GM12875 (cell line): ENCODE measurements at regions not wholly inside any gene's neighbourhood (a gene's known extent, or its start where the extent isn't known, plus 50 kb on each side); places are given as distances from the start of the nearest gene placed in this dataset.

Experiments
- H3K4me3 ChIP-seq: one replicate; pipeline ENCODE4 v1.5.1; 2011; ENCODE audit warnings: low read depth, low read length, control low read depth
- TF ChIP-seq, protein P1 (sequence below): IDR thresholded peaks from 2 replicates; pipeline ENCODE4 v1.5.1; 2011; ENCODE audit warnings: low read depth, mild to moderate bottlenecking, control low read depth, inconsistent platforms, low read length, moderate library complexity, borderline replicate concordance; ENCODE audit not compliant: insufficient read depth

DNA sequence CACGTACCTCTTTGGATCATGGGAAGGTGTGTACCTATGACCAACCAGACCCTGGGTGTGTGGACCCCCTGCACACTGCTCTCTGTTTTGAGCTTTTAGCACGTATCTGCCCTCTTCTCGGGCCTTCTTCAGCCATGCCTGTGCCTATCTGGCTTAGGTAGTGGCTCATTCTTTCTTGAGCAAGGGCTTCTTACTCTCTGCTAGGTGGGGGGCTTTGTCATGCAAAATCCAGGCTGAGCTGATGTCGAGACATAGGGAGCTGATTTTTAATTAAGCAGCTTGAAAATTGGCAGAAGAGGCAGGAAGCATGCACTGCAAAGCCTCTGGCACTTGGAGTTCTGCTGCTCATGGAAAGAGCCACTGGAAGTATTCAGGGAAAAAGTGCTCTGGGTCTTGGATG is 181.6 kb upstream of the IRX6 start:
- TF ChIP-seq, protein P1, sequence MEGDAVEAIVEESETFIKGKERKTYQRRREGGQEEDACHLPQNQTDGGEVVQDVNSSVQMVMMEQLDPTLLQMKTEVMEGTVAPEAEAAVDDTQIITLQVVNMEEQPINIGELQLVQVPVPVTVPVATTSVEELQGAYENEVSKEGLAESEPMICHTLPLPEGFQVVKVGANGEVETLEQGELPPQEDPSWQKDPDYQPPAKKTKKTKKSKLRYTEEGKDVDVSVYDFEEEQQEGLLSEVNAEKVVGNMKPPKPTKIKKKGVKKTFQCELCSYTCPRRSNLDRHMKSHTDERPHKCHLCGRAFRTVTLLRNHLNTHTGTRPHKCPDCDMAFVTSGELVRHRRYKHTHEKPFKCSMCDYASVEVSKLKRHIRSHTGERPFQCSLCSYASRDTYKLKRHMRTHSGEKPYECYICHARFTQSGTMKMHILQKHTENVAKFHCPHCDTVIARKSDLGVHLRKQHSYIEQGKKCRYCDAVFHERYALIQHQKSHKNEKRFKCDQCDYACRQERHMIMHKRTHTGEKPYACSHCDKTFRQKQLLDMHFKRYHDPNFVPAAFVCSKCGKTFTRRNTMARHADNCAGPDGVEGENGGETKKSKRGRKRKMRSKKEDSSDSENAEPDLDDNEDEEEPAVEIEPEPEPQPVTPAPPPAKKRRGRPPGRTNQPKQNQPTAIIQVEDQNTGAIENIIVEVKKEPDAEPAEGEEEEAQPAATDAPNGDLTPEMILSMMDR: no peak
- no peak overlapping the region for H3K4me3 ChIP-seq

DNA sequence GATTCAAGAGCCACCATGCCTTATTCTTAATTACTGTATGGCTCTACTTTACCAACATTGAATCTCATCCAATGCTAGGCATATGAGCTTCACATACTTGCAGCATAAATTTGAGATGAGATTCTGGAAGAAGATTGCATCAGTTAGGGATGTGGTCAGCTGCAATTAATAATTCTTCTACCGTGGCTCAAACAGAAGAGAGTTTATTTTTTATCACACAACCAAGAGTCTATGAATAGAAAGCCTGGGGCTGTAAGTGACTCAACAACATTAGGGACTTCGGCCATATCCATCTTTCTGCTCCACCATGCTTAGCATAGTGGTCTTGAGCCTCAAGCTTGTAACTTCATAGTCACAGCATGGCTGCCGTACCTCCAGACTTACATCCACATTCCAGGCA is 179.4 kb upstream of the IRX6 start:
- H3K4me3 ChIP-seq: no peak overlapping the region
- TF ChIP-seq, protein P1: no peak

DNA sequence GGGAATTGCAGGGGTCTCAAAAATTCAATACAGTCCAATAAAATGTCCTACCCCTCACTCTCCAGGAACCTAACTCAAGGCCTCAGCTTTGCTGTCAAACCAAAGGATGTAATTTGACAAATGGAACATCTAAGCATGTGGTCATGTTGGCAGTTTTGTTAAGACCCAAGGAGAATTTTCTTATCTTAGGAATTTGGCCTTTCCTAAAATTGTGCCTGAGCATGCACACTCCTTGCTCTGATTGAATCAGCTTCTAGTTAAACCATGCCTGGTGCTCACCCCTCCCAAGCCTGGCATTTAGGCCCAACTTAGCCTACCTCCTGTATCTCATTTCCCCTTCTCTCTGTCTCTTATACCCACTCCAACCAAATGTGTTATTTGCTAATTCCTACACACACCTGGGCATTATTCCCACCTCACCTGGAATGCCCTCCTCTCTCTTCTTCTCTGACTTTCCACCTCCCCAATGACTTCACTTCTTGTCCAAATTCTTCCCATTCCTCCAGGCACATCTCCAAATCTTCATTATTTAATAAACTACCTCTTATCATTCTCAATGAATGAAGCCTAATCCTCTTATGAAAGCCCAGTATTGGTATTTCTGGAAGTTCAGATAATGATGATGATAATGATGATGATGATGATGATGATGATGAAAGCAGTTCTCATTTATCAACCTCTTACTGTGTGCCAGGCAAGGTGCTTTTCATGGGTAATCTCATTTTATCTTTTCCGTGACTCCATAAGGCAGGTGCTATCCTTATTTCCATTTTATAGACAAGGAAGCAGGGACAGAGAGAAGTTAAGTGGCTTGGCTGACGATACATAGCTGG is 178.0 kb upstream of the IRX6 start:
- no peak overlapping the region for H3K4me3 ChIP-seq
- TF ChIP-seq, protein P1: no peak

DNA sequence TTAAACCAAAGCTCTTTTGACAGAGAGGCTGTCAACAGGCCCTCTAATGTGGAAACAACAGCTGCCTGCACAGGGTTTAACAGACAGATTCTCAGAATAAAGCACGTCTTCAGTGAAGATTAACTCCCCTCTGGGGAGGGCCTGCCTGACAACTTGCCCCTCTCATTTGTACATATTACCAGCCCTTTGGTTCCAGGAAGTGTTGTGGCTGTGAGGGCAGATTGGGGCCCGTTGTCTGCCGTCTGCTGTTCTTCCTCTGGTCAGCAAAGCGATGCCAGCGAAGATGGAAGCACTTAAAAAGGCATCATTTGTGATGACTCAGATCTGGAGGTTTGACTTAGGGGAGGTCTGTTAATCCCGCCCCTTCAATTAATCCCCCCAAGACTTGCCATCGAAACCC is 177.0 kb upstream of the IRX6 start:
- H3K4me3 ChIP-seq: no peak overlapping the region
- TF ChIP-seq, protein P1: no peak

DNA sequence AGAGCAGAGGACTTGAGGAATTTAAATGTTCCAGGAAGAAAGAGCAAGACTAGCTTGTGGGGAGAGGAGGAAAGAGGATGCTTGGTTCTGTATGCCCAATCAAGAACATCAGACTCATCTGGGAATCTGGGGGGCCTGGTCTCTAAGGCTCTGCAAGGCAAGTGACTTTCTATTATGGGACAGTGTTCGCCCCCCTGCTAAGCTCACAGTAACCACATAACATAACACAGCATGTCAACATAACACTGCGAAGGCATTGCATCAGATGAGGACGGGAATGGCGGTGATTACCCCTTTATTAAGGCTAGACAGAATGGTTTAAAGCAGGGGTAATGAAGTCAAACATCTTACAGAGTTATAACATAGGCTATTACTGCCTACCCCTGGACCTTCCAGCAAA is 176.6 kb upstream of the IRX6 start:
- H3K4me3 ChIP-seq: no peak overlapping the region
- TF ChIP-seq, protein P1: no peak

DNA sequence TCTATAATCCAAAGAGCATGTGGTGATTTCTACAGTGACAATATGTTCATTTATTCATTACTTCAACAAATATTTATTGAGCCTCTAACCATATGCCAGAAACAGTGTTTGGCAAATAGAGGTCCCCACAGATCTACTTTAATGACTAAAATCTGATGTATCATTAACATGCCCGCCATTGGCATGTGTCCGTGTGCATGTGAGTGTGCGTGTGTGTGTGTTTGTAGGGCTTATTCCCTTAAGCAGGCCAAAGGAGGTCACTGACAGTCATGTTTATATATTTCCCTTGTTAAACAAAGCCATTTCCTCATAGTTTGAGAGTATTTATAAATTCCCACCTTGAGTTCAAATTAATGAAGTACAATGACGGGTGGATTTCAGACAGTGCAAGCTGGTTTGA is 174.4 kb upstream of the IRX6 start:
- TF ChIP-seq, protein P1: no peak
- no peak overlapping the region for H3K4me3 ChIP-seq
